Lung (tissue), 11 donors: ENCODE measurements at regions not wholly inside any gene's neighbourhood (a gene's known extent, or its start where the extent isn't known, plus 50 kb on each side); places are given as distances from the start of the nearest gene placed in this dataset.
A peak's percentile ranks its signal among the peaks of the same experiment; 100 is the strongest.

Source experiments
- ATAC-seq: fragments of 200-7000 bp; cut with Tn5 transposase; one replicate; pipeline ENCODE4 v1.9.1; 2020; ENCODE audit warnings: moderate number of reproducible peaks; ENCODE audit not compliant: insufficient read depth, low FRiP score
- DNase-seq, 3 donors: peaks; one replicate each; pipeline ENCODE4 v3.0.0-alpha.2; 2013 to 2017
- H3K27ac ChIP-seq, 2 donors: one replicate each; pipeline ENCODE4 v1.5.1; 2013; ENCODE audit warnings: mild to moderate bottlenecking in 2 of 2, moderate library complexity in 2 of 2, control low read depth in 1 of 2, inconsistent platforms in 1 of 2, low read depth in 1 of 2, low read length in 1 of 2
- H3K27me3 ChIP-seq, 3 donors: one replicate each; pipeline ENCODE4 v1.5.1; 2013; ENCODE audit warnings: low read length in 2 of 3; ENCODE audit not compliant: control insufficient read depth in 3 of 3, insufficient read depth in 3 of 3
- H3K36me3 ChIP-seq, 4 donors: one replicate each; pipeline ENCODE4 v1.5.1; 2013; ENCODE audit warnings: low read length in 4 of 4, mild to moderate bottlenecking in 1 of 4, moderate library complexity in 1 of 4; ENCODE audit not compliant: control insufficient read depth in 4 of 4, insufficient read depth in 4 of 4
- H3K4me1 ChIP-seq, 5 donors: one replicate each; pipeline ENCODE4 v1.5.1; 2013; ENCODE audit warnings: low read length in 5 of 5, mild to moderate bottlenecking in 2 of 5, moderate library complexity in 1 of 5; ENCODE audit not compliant: control insufficient read depth in 5 of 5, insufficient read depth in 5 of 5
- H3K4me3 ChIP-seq: one replicate; pipeline ENCODE4 v1.5.1; 2013; ENCODE audit warnings: mild to moderate bottlenecking, control low read depth, moderate library complexity
- H3K9ac ChIP-seq, 2 donors: one replicate each; pipeline ENCODE4 v1.5.1; 2013; ENCODE audit warnings: low read length in 2 of 2, control low read depth in 1 of 2; ENCODE audit not compliant: insufficient read depth in 1 of 2
- H3K9me3 ChIP-seq, 4 donors: one replicate each; pipeline ENCODE4 v1.5.1; 2013; ENCODE audit warnings: low read length in 3 of 4, mild to moderate bottlenecking in 1 of 4, moderate library complexity in 1 of 4; ENCODE audit not compliant: control insufficient read depth in 4 of 4, insufficient read depth in 3 of 4
- CTCF ChIP-seq: IDR thresholded peaks from 2 replicates; pipeline ENCODE4 v1.5.1; 2012; ENCODE audit warnings: mild to moderate bottlenecking; ENCODE audit errors: control extremely low read depth, extremely low read depth
- WGBS, 2 donors: extraction: QIAGEN DNeasy Blood & Tissue Kit; methylation state at CpG; one replicate each; pipeline ENCODE4 v1.1.7; 2013; 5-methylcytosine and 5-hydroxymethylcytosine counted together
- donor health status: control.
- donor health status: control.
- donor health status: Bipolar disorder and iron deficiency.
- donor health status: healthy.
- donor health status: DM: yes; HTN: yes; CAD: no.

GRCh38 chr12:25337916-25338315, 87.2 kb upstream of the KRAS start:
- Histone ChIP-seq H3K9ac (no peak overlapping the region), H3K27ac (no peak overlapping the region), H3K36me3 (no peaks in the 10 kb centered on the region), H3K27me3 (no peaks in the 10 kb centered on the region), H3K9me3 (peaks cover 0 to 2% (median 0%) of the 10 kb centered on the region in 4 donors), H3K4me1 (peaks cover 0 to 2% (median 0%) of the 10 kb centered on the region in 5 donors), H3K4me3 (no peak overlapping the region)
- WGBS, 2 donors, result 89 to 93% methylated on average over 3 of the region's 3 CpGs
- no peak for DNase-seq
- no peak for TF ChIP-seq CTCF
- no peak for ATAC-seq

- DNase-seq (no peak), ATAC-seq (no peak)
- 90 to 93% methylated on average over 3 of the region's 3 CpGs for WGBS, 2 donors
- peaks cover 0 to 2% (median 0%) of the 10 kb centered on the region in 5 donors for H3K4me1 ChIP-seq
- H3K4me3 ChIP-seq, result no peak overlapping the region
- no peak overlapping the region for H3K9ac ChIP-seq
- no peaks in the 10 kb centered on the region for H3K27me3 ChIP-seq
- H3K27ac ChIP-seq, result no peak overlapping the region
- no peaks in the 10 kb centered on the region for H3K36me3 ChIP-seq
- H3K9me3 ChIP-seq, result no peaks in the 10 kb centered on the region
- TF ChIP-seq CTCF, result no peak
These were observed 81.4 kb upstream of the KRAS start for GRCh38 chr12:25332143-25332542.

- no peak overlapping the region for H3K9ac ChIP-seq
- H3K4me3 ChIP-seq, result no peak overlapping the region
- 54 to 69% methylated on average over 5 of the region's 5 CpGs for WGBS, 2 donors
- peak in 2 of 3 donors; percentile 17 to 31 for DNase-seq
- H3K27ac ChIP-seq, result no peak overlapping the region
- no peak for TF ChIP-seq CTCF
- no peaks in the 10 kb centered on the region for H3K27me3 ChIP-seq
- no peaks in the 10 kb centered on the region for H3K9me3 ChIP-seq
- H3K4me1 ChIP-seq, result peaks cover 0 to 7% (median 2%) of the 10 kb centered on the region in 5 donors
- no peak for ATAC-seq
- no peaks in the 10 kb centered on the region for H3K36me3 ChIP-seq
These were observed 77.5 kb upstream of the KRAS start for GRCh38 chr12:25328072-25328712.

GRCh38 chr12:25327321-25327720, 76.6 kb upstream of the KRAS start:
- ATAC-seq, result no peak
- 55 to 67% methylated on average over 4 of the region's 4 CpGs for WGBS, 2 donors
- Histone ChIP-seq H3K4me1 (peaks cover 0 to 9% (median 2%) of the 10 kb centered on the region in 5 donors), H3K4me3 (no peak overlapping the region), H3K36me3 (no peaks in the 10 kb centered on the region), H3K27ac (no peak overlapping the region), H3K9me3 (no peaks in the 10 kb centered on the region), H3K27me3 (no peaks in the 10 kb centered on the region), H3K9ac (no peak overlapping the region)
- no peak for DNase-seq
- no peak for TF ChIP-seq CTCF
